HG03520 (cell line): ENCODE measurements at regions not wholly inside any gene's neighbourhood (a gene's known extent, or its start where the extent isn't known, plus 50 kb on each side); places are given as distances from the start of the nearest gene placed in this dataset.

Source experiments
- ATAC-seq: cut with Tn5 transposase; IDR thresholded peaks from one replicate; pipeline ENCODE4 v1.9.1; 2021; ENCODE audit warnings: mild to moderate bottlenecking, moderate library complexity; ENCODE audit not compliant: unreplicated experiment

DNA sequence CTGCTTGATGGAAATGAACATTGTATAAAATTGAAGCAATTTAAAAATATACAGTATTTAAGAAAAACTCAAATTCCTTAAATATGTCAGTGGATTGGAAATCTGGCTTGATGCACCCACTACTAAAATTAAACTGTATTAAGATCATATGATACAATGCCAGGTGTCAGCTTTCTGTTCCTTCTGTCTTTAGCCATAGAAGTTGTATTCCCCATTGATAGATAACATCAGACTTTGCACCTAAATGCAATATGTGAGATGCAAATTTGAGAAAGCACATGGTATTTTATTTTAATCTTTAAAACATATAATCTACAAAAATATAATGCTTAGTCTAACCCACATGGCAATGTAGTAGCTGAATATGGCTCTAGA is 697.4 kb upstream of the WWC1 start:
- ATAC-seq: no peak

GRCh38 chr5:167594750-167595149 is 696.7 kb upstream of the WWC1 start:
- no peak for ATAC-seq

DNA sequence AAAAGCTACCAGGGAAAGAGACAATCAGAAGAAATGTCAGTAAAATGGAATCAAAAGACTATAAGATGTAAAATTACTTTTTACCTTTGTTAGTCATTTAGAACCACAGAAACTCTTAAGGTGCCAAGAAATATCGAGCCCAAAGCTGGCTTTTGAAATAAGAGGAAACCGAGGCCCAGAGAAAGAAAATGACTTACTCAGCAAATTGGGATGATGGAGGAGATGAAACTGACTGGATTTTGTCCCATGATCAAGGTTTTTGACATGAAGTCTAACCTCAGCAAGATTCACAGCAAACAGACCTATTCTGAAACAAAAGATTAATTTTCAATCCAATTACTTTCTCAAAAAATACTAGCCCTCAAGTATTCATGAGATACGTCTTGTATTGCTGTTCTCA is 696.2 kb upstream of the WWC1 start:
- ATAC-seq: no peak

- no peak for ATAC-seq
Observed at GRCh38 chr5:167598166-167598565, 693.3 kb upstream of the WWC1 start.

- no peak for ATAC-seq
Observed at GRCh38 chr5:167602067-167602466, 689.4 kb upstream of the WWC1 start.

- ATAC-seq: no peak
Observed at GRCh38 chr5:167603135-167603534, 688.3 kb upstream of the WWC1 start.

DNA sequence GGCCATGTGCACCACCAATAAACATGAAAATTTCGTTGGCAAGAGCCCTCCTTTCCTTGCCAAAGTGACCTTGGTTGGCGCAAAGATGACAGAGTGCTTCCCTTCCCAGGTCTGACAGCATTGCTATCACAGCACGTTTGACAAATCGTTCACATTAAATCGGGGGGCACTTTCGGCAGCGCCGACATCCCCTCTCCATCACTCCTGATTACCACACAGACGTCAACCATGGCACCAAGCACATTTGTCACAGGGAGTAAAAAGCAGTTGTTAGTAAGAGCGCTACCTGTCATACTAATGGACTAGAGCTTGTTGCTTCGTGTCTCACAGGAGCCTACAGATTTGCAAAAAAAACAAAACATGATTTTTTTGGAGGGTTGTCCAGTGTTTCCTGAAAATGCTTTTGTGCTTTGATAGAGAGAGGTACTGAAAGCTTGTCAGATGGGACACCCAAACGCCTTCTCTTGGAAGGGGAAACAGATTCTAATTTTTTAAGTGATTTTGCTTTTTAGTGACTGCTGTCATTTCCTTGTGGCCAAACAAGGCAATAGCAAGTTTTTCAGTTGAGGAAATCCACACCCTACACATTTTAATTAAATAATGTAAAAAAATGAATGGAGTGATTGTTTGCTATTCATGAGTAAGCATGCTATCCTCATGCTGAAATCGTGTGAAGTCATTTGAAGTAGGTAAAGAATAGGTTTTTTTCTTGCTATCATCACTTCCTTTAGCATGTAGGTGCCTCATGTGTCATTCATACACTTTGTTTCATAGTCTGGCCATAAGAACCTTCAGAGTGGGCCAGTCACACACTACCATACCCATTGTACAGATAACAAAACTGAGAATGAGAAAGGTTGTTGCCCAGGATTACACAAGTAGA is 682.8 kb upstream of the WWC1 start:
- ATAC-seq: no peak

DNA sequence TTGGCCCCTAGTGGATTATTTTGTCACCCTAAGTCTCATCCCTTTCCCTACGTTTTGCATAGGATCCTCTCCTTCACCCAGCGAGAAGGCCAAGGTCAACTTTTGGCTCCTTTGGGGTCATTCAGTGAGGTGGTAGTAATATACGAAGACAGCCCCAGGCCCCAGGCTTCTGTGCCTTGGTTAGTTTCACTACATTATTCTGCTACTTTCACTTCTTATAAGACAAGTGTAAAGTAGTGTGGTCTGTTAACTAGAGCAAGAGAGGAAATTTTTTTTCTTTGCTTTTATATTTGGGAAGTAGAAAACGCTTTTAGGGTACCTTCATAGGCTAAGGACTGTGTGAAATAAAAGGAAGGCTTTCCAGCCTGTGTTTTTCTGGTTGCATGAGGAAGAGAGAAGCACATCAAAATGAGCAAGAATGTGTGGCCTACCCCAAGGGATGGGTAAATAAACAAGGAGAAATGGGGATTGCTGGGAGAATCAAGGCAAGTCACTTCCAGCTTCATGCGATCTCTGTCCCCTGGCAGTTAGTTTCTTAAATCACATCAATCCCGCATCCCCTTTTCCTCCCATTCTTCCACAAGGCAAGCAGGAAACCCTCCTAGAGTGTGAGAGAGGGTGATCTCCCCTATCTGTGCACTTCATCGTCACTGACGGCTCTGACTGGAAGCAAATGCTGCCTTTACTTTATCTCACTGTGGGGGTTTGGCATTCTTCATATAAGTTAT is 677.0 kb upstream of the WWC1 start:
- ATAC-seq: no peak

DNA sequence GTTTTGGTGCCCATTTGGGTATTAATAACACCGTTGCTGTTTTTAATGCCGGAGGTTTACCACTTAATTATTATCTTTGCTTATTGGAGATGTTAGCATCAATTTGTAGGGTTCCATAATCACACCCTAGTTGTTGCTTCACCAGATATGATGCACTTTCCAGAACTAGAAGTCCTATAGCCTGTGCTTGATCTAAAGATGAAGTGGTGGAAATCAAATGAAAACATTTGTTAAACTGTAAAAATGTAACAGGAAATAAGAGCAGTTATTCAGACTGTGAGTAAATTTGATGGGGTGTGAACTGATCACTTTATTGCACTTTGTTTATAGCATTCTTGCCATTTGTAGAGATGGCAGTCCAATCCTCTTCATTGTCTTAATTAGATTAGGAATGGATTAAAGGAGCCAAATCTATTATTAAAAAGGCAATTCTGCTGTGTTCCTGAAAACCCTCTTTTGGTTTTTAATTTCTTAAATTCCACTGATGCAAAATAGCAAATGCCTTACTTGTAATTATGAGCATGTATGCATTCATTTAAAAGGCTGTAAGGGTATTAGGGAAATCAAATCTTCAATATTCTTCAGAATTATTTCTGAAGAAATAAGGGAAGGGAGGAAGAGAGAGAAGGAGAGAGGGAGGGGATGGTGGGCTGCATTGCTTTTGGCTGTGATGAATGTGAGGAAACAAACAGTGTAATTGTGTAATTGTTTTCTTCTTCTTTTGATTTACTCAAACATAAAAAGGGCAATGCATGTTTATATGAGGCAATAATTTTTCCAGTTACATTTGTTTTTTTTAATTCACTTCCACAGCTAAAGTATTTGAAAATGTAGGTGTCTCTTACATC is 675.2 kb upstream of the WWC1 start:
- ATAC-seq: no peak

GRCh38 chr5:167623354-167623753 is 668.1 kb upstream of the WWC1 start:
- ATAC-seq: no peak

DNA sequence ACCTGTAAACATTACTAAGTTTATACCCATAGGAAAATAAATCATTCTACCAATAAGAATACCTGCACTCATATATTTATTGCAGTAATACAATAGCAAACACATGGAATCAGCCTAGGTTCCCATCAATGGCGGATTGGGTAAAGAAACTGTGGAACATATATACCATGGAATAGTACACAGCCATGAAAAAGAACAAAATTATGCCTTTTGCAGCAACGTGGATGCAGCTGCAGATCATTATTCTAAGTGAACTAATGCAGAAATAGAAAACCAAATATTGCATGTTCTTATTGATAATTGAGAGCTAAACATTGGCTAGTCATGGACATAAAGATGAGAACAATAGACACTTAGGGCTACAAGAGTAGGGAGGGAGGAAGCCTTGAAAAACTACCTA is 667.4 kb upstream of the WWC1 start:
- no peak for ATAC-seq

- ATAC-seq: no peak
Observed at GRCh38 chr5:167626341-167627123, 664.9 kb upstream of the WWC1 start.

GRCh38 chr5:167629634-167630033 is 661.8 kb upstream of the WWC1 start:
- no peak for ATAC-seq

- ATAC-seq: no peak
Observed at GRCh38 chr5:167631191-167631590, 660.3 kb upstream of the WWC1 start.

- no peak for ATAC-seq
Observed at GRCh38 chr5:167633114-167633513, 658.3 kb upstream of the WWC1 start.

DNA sequence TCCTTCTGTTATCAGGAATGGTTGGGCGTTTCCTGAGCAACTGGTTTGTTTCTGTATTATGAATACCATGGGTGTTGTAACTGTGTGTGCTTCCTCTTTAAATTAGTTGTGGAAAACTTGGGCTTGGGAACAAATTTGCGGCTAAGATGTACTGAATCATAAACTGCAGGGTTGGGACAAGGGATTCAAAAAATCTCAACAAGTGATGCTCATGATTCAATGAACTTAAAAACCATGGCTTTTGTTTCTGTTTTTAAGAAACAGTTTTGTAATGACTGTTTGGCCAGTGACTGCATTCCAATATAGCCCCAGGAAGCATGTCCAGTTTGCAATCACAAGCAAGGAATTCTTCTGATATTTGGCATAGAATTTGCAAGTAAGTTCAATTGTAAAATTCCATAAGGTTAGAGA is 657.5 kb upstream of the WWC1 start:
- ATAC-seq: no peak

DNA sequence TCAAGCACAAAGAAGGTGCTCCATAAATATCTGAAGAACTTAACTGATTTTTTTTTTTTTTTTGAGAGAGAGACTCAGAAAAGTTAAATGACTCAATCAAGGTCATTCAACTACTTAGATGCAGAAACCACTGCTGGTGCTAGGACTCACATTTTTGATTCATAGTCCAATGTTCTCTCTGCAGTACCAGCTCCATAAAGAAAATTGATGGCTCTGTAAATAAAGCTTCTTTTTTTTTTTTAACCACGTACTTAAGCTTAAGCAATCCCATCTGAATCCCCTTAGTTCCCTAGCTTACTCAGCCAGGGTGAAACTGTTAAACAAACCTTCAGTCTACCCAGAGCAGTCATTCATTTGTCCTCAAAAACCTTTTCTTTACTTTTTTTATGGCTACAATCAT is 657.0 kb upstream of the WWC1 start:
- no peak for ATAC-seq

GRCh38 chr5:167638816-167639215 is 652.6 kb upstream of the WWC1 start:
- no peak for ATAC-seq

DNA sequence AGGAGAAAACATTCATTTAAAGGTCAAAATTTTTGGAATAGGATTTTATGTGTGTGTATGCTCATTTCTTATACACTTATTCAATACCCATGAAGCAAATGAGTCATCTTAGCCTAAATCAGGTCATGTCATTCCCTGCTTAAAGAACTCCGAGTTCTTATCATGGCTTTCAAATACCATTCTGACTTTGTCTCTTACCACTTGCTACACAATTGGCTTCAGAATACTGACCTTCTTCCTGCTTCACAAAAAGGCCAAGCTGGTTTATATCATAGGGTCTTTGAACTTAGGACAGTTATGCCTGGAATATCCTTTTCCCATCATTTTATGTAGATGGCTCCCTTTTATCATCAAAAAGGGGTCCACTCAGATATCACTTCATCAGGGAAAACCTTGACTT is 652.2 kb upstream of the WWC1 start:
- ATAC-seq: no peak

GRCh38 chr5:167639766-167640165 is 651.7 kb upstream of the WWC1 start:
- ATAC-seq: no peak

DNA sequence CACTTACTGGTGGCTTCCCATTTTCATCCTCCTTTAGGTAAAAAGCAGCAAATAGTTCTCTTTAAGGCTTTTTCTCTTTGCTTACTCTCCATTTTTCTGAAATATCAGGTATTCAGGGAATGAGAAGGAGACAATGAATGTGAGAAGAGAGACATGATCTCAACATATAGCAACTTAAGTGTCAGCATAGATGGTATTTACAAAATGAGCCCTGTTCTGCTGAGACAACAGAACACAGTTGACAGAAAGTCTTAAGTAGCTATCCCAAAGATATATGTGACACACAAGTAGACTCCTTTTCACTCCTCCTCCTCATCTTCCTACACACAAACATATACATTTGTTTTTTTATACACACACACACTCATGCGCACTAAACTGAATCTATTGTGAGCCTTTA is 649.3 kb upstream of the WWC1 start:
- ATAC-seq: no peak
